Loucy (cell line): ENCODE measurements at regions not wholly inside any gene's neighbourhood (a gene's known extent, or its start where the extent isn't known, plus 50 kb on each side); places are given as distances from the start of the nearest gene placed in this dataset.

ENCODE experiments used
- H2AFZ ChIP-seq: fragments of 200-600 bp; sonication (generic); 2 replicates; pipeline ENCODE4 v1.6.0; 2016; ENCODE audit warnings: antibody characterized with exemption, mild to moderate bottlenecking, low read length, moderate library complexity
- H3F3A ChIP-seq: fragments of 200-600 bp; 2 replicates; pipeline ENCODE4 v1.6.0; 2016; ENCODE audit warnings: antibody characterized with exemption, low read depth, mild to moderate bottlenecking
- H3K27me3 ChIP-seq: fragments of 200-600 bp; sonication (generic); 2 replicates; pipeline ENCODE4 v1.6.1; 2014; ENCODE audit warnings: low read length, mild to moderate bottlenecking; ENCODE audit not compliant: insufficient read depth, poor library complexity, severe bottlenecking
- H3K36me3 ChIP-seq: fragments of 200-600 bp; sonication (generic); 2 replicates; pipeline ENCODE4 v1.6.1; 2016; ENCODE audit warnings: low read length; ENCODE audit not compliant: insufficient read depth
- H3K4me1 ChIP-seq: fragments of 200-600 bp; sonication (generic); 2 replicates; pipeline ENCODE4 v1.5.1; 2014; ENCODE audit warnings: low read length, mild to moderate bottlenecking; ENCODE audit not compliant: insufficient read depth, poor library complexity, severe bottlenecking
- H3K4me2 ChIP-seq: fragments of 200-600 bp; sonication (generic); 2 replicates; pipeline ENCODE4 v1.6.0; 2014; ENCODE audit warnings: antibody characterized with exemption, low read length, low read depth, mild to moderate bottlenecking; ENCODE audit not compliant: poor library complexity, severe bottlenecking
- H3K4me3 ChIP-seq: fragments of 200-600 bp; sonication (generic); 2 replicates; pipeline ENCODE4 v1.5.1; 2014; ENCODE audit warnings: low read length, mild to moderate bottlenecking, mixed read lengths; ENCODE audit not compliant: poor library complexity, severe bottlenecking
- H3K79me2 ChIP-seq: fragments of 200-600 bp; sonication (generic); 2 replicates; pipeline ENCODE4 v1.6.1; 2014; ENCODE audit warnings: low read length; ENCODE audit not compliant: insufficient read depth
- H3K9ac ChIP-seq: fragments of 200-600 bp; sonication (generic); 2 replicates; pipeline ENCODE4 v1.6.0; 2014; ENCODE audit warnings: mild to moderate bottlenecking, low read depth, low read length, moderate library complexity; ENCODE audit not compliant: poor library complexity, severe bottlenecking
- H3K9me2 ChIP-seq: fragments of 200-600 bp; sonication (generic); replicated peaks from 2 replicates; pipeline ENCODE4 v1.6.1; 2016; ENCODE audit warnings: low read depth, low read length, mixed read lengths
- H3K9me3 ChIP-seq: fragments of 200-600 bp; sonication (generic); 2 replicates; pipeline ENCODE4 v1.6.1; 2014; ENCODE audit warnings: mild to moderate bottlenecking, antibody characterized with exemption, low read length, low read depth; ENCODE audit not compliant: insufficient read depth
- H4K20me1 ChIP-seq: fragments of 200-600 bp; sonication (generic); 2 replicates; pipeline ENCODE4 v1.6.0; 2014; ENCODE audit warnings: antibody characterized with exemption, low read length, mild to moderate bottlenecking; ENCODE audit not compliant: insufficient read depth, poor library complexity, severe bottlenecking
- EZH2phosphoT487 ChIP-seq: fragments of 200-600 bp; IDR thresholded peaks from 2 replicates; pipeline ENCODE4 v1.6.1; 2018; ENCODE audit warnings: antibody characterized with exemption, mild to moderate bottlenecking, moderate library complexity, borderline replicate concordance
- TF ChIP-seq, protein P1 (sequence below): fragments of 200-600 bp; sonication (generic); conservative IDR thresholded peaks from 2 replicates; pipeline ENCODE4 v1.5.1; 2014; ENCODE audit warnings: mild to moderate bottlenecking, antibody characterized with exemption, low read length

DNA sequence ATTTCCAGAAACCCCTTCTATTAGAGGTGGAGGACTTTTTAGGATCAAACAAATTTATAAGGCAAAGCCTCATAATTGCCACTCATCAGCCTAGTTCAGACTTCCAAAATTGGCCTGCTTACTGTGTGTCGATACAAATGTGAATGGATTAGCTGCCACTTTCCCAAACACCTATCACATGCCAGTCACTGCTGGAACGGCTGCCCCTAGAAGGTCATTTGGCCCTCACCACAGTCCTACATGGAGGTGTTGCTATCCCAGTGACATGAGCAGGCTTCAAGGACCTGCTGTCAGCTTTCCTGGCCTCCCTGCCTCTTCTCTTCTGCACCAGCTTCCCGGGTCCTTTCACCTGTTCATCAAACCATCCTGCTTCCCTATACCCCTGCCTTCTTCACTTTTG is 279.2 kb upstream of the SKOR2 start:
- no peak overlapping the region for H3K4me2 ChIP-seq
- H3F3A ChIP-seq: no peaks in the 10 kb centered on the region
- no peak overlapping the region for H3K9ac ChIP-seq
- no peak for TF ChIP-seq EZH2phosphoT487
- TF ChIP-seq, protein P1, sequence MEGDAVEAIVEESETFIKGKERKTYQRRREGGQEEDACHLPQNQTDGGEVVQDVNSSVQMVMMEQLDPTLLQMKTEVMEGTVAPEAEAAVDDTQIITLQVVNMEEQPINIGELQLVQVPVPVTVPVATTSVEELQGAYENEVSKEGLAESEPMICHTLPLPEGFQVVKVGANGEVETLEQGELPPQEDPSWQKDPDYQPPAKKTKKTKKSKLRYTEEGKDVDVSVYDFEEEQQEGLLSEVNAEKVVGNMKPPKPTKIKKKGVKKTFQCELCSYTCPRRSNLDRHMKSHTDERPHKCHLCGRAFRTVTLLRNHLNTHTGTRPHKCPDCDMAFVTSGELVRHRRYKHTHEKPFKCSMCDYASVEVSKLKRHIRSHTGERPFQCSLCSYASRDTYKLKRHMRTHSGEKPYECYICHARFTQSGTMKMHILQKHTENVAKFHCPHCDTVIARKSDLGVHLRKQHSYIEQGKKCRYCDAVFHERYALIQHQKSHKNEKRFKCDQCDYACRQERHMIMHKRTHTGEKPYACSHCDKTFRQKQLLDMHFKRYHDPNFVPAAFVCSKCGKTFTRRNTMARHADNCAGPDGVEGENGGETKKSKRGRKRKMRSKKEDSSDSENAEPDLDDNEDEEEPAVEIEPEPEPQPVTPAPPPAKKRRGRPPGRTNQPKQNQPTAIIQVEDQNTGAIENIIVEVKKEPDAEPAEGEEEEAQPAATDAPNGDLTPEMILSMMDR: no peak
- H3K4me3 ChIP-seq: no peak overlapping the region
- H3K9me3 ChIP-seq: no peaks in the 10 kb centered on the region
- no peaks in the 10 kb centered on the region for H3K27me3 ChIP-seq
- no peaks in the 10 kb centered on the region for H4K20me1 ChIP-seq
- H3K9me2 ChIP-seq: no peaks in the 10 kb centered on the region
- H3K4me1 ChIP-seq: no peaks in the 10 kb centered on the region
- H3K79me2 ChIP-seq: no peaks in the 10 kb centered on the region
- H3K36me3 ChIP-seq: no peaks in the 10 kb centered on the region
- H2AFZ ChIP-seq: no peak overlapping the region

DNA sequence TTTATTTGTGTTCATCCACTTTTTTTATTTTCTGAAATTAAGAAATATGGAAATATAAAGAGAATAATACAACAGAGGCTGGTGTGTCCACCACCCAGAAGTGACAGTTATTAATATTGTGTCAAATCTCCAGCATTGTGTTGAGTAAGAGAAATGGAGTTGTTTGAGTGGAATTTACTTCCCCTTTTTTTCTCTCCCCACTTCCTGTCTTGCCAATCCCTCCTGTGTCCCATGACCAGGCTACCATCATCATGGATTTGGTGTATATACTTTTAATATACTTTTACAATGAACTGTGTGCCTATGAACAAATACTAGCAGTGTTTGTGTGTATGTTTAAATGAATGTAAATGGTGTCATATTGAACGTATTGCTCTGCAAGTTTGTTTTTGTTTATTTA is 276.9 kb upstream of the SKOR2 start:
- Histone ChIP-seq H3K9me3 (no peaks in the 10 kb centered on the region), H3K27me3 (no peaks in the 10 kb centered on the region), H2AFZ (no peak overlapping the region), H3K9me2 (no peaks in the 10 kb centered on the region), H4K20me1 (no peaks in the 10 kb centered on the region), H3F3A (no peaks in the 10 kb centered on the region), H3K4me3 (no peak overlapping the region), H3K9ac (no peak overlapping the region), H3K36me3 (no peaks in the 10 kb centered on the region), H3K4me1 (no peaks in the 10 kb centered on the region), H3K4me2 (no peak overlapping the region), H3K79me2 (no peaks in the 10 kb centered on the region)
- TF ChIP-seq, protein P1: no peak
- no peak for TF ChIP-seq EZH2phosphoT487

DNA sequence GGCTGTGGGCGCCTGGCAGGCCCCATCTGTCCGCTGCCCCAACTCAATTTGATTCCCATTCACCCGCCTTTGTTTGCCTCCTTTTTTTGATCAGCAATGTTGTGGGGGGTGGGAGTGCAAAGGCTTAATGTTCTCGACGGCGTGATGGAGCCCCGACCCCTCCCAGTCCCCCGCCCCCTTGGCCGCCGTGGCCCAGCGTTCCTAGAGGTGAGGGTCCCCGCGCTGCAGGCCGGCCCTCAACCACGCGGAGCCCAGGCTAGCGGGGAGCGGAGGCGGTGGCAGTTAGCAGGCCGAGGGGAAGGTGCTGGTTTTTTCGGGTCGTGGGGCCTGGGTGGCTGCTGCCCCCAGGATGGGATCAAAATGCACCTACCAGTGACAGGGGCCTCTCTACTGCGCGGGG is 274.7 kb upstream of the SKOR2 start:
- no peak for TF ChIP-seq EZH2phosphoT487
- TF ChIP-seq, protein P1: no peak
- H4K20me1 ChIP-seq: no peaks in the 10 kb centered on the region
- H3K36me3 ChIP-seq: no peaks in the 10 kb centered on the region
- H3K27me3 ChIP-seq: no peaks in the 10 kb centered on the region
- no peaks in the 10 kb centered on the region for H3K4me1 ChIP-seq
- no peak overlapping the region for H3K4me3 ChIP-seq
- no peak overlapping the region for H3K9ac ChIP-seq
- no peaks in the 10 kb centered on the region for H3K9me2 ChIP-seq
- no peaks in the 10 kb centered on the region for H3K9me3 ChIP-seq
- no peak overlapping the region for H3K4me2 ChIP-seq
- H3F3A ChIP-seq: no peaks in the 10 kb centered on the region
- H2AFZ ChIP-seq: no peak overlapping the region
- H3K79me2 ChIP-seq: no peaks in the 10 kb centered on the region
